ENCODE measurements at regions not wholly inside any gene's neighbourhood (a gene's known extent, or its start where the extent isn't known, plus 50 kb on each side); places are given as distances from the start of the nearest gene placed in this dataset.
"Not testable (repeated sequence)": the region's sequence is repeated elsewhere in the genome, so short reads cannot be mapped to it uniquely, and the experiment has no call there.

- not testable (repeated sequence) for DNase-seq
Measured at GRCh38 chr19:34871911-34872310, 54.8 kb upstream of the ZNF30 start.

GRCh38 chr19:34867631-34868030 is 59.1 kb upstream of the ZNF30 start:
- no peak for DNase-seq

- DNase-seq: not testable (repeated sequence)
Measured at GRCh38 chr19:34865225-34865624, 61.5 kb upstream of the ZNF30 start.

- DNase-seq: not testable (repeated sequence)
Measured at GRCh38 chr19:34859823-34860736, 66.6 kb upstream of the ZNF30 start.

- DNase-seq: not testable (repeated sequence)
Measured at GRCh38 chr19:34859325-34859724, 67.4 kb upstream of the ZNF30 start.

GRCh38 chr19:34856052-34856451 is 70.7 kb upstream of the ZNF30 start:
- no peak for DNase-seq

- DNase-seq: no peak
Measured at GRCh38 chr19:34853369-34853768, 73.3 kb upstream of the ZNF30 start.

GRCh38 chr19:34852669-34853068 is 74.0 kb upstream of the ZNF30 start:
- no peak for DNase-seq

- DNase-seq: peak in 1 of 2 experiments; percentile 19
Measured at GRCh38 chr19:34851277-34851804, 75.4 kb upstream of the ZNF30 start.

GRCh38 chr19:34847393-34847792 is 74.4 kb upstream of the ZNF599 start:
- DNase-seq: no peak

GRCh38 chr19:34844277-34844676 is 71.3 kb upstream of the ZNF599 start:
- no peak for DNase-seq

GRCh38 chr19:34841780-34842179 is 68.8 kb upstream of the ZNF599 start:
- DNase-seq: no peak

- peak in 1 of 2 experiments; percentile 30 for DNase-seq
Measured at GRCh38 chr19:34838753-34839431, 65.9 kb upstream of the ZNF599 start.

- DNase-seq: no peak
Measured at GRCh38 chr19:34838248-34838647, 65.2 kb upstream of the ZNF599 start.

GRCh38 chr19:34837262-34837661 is 64.2 kb upstream of the ZNF599 start:
- no peak for DNase-seq

GRCh38 chr19:34835631-34836351 is 62.8 kb upstream of the ZNF599 start:
- no peak for DNase-seq

GRCh38 chr19:34834472-34835061 is 61.6 kb upstream of the ZNF599 start:
- no peak for DNase-seq

- no peak for DNase-seq
Measured at GRCh38 chr19:34832581-34833112, 59.6 kb upstream of the ZNF599 start.

GRCh38 chr19:34831714-34832113 is 58.7 kb upstream of the ZNF599 start:
- DNase-seq: no peak

GRCh38 chr19:34828156-34828555 is 55.1 kb upstream of the ZNF599 start:
- DNase-seq: no peak

GRCh38 chr19:34825212-34825611 is 52.2 kb upstream of the ZNF599 start:
- DNase-seq: no peak

- no peak for DNase-seq
Measured at GRCh38 chr19:34824686-34825085, 51.7 kb upstream of the ZNF599 start.

Data from NCI-H1930 (cell line).